Limb (tissue), 2 donors: ENCODE measurements at regions not wholly inside any gene's neighbourhood (a gene's known extent, or its start where the extent isn't known, plus 50 kb on each side); places are given as distances from the start of the nearest gene placed in this dataset.
"Not testable (repeated sequence)": the region's sequence is repeated elsewhere in the genome, so short reads cannot be mapped to it uniquely, and the experiment has no call there.

ENCODE experiments used
- DNase-seq, 2 donors: peaks; one replicate each; pipeline ENCODE4 v3.0.0-alpha.2; 2016; ENCODE audit errors: extremely low spot score in 2 of 2

- no peak for DNase-seq
Measured at GRCh38 chr11:44417731-44418455, 108.0 kb upstream of the ALX4 start.

GRCh38 chr11:44418456-44418830 lies 108.5 kb upstream of the ALX4 start:
- DNase-seq = no peak

- DNase-seq = no peak
Measured at GRCh38 chr11:44421090-44421675, 111.2 kb upstream of the ALX4 start.

- no peak for DNase-seq
Measured at GRCh38 chr11:44423289-44423688, 113.3 kb upstream of the ALX4 start.

- no peak for DNase-seq
Measured at GRCh38 chr11:44424841-44425240, 114.9 kb upstream of the ALX4 start.

- no peak for DNase-seq
Measured at GRCh38 chr11:44426119-44426518, 116.2 kb upstream of the ALX4 start.

GRCh38 chr11:44426958-44427357 lies 117.0 kb upstream of the ALX4 start:
- DNase-seq = no peak

- no peak for DNase-seq
Measured at GRCh38 chr11:44427432-44427831, 117.5 kb upstream of the ALX4 start.

GRCh38 chr11:44430140-44430539 lies 120.2 kb upstream of the ALX4 start:
- DNase-seq = no peak

- no peak for DNase-seq
Measured at GRCh38 chr11:44434191-44434590, 124.3 kb upstream of the ALX4 start.

- DNase-seq = no peak
Measured at GRCh38 chr11:44437122-44437521, 127.2 kb upstream of the ALX4 start.

- DNase-seq = not testable (repeated sequence)
Measured at GRCh38 chr11:44442893-44443673, 122.4 kb upstream of the CD82 start.

GRCh38 chr11:44443836-44444769 lies 121.4 kb upstream of the CD82 start:
- DNase-seq = no peak

- no peak for DNase-seq
Measured at GRCh38 chr11:44444770-44445321, 120.6 kb upstream of the CD82 start.

GRCh38 chr11:44445500-44446365 lies 119.7 kb upstream of the CD82 start:
- DNase-seq = no peak

GRCh38 chr11:44446366-44446762 lies 119.1 kb upstream of the CD82 start:
- no peak for DNase-seq

GRCh38 chr11:44446996-44447771 lies 118.3 kb upstream of the CD82 start:
- no peak for DNase-seq

- DNase-seq = no peak
Measured at GRCh38 chr11:44450295-44450932, 115.0 kb upstream of the CD82 start.

GRCh38 chr11:44451706-44452105 lies 113.8 kb upstream of the CD82 start:
- no peak for DNase-seq
